ENCODE measurements at regions not wholly inside any gene's neighbourhood (a gene's known extent, or its start where the extent isn't known, plus 50 kb on each side); places are given as distances from the start of the nearest gene placed in this dataset.

- DNase-seq = no peak
Measured at GRCh38 chr6:37105148-37106050, 64.6 kb upstream of the PIM1 start.

- DNase-seq = no peak
Measured at GRCh38 chr6:37106051-37106363, 63.9 kb upstream of the PIM1 start.

GRCh38 chr6:37106554-37106953 is 63.4 kb upstream of the PIM1 start:
- DNase-seq = no peak

GRCh38 chr6:37106982-37107491 is 62.9 kb upstream of the PIM1 start:
- no peak for DNase-seq

GRCh38 chr6:37109714-37110499 is 60.0 kb upstream of the PIM1 start:
- DNase-seq = no peak

- no peak for DNase-seq
Measured at GRCh38 chr6:37110500-37111461, 59.2 kb upstream of the PIM1 start.

- no peak for DNase-seq
Measured at GRCh38 chr6:37113976-37114375, 56.0 kb upstream of the PIM1 start.

- no peak for DNase-seq
Measured at GRCh38 chr6:37114612-37115011, 55.3 kb upstream of the PIM1 start.

GRCh38 chr6:37115236-37115895 is 54.6 kb upstream of the PIM1 start:
- no peak for DNase-seq

- DNase-seq = no peak
Measured at GRCh38 chr6:37116326-37116725, 53.6 kb upstream of the PIM1 start.

GRCh38 chr6:37119387-37119886 is 50.5 kb upstream of the PIM1 start:
- no peak for DNase-seq

Data from CD4-positive, alpha-beta T cell treated with Interleukin-4 for 1 hour (primary cell).